SK-N-SH (cell line): ENCODE measurements at regions not wholly inside any gene's neighbourhood (a gene's known extent, or its start where the extent isn't known, plus 50 kb on each side); places are given as distances from the start of the nearest gene placed in this dataset.

ENCODE experiments used
- CTCF ChIA-PET: fragments of 300-600, 350-600 bp; formaldehyde crosslinking; extraction: SDS; loops from one replicate; lab custom pipeline; 2021; lab: Yijun Ruan, JAX
- POLR2A ChIA-PET: fragments of 350-600 bp; sonication (Branson Sonifier 250); formaldehyde crosslinking; extraction: SDS; loops from one replicate; lab custom pipeline; 2020; ENCODE audit warnings: antibody characterized with exemption, inconsistent platforms; lab: Yijun Ruan, JAX
- DNase-seq: peaks from one replicate; pipeline ENCODE4 v3.0.0; 2012
- H2AFZ ChIP-seq: fragments of 200-600 bp; sonication (generic); 2 replicates; pipeline ENCODE4 v1.8.1; 2016; ENCODE audit warnings: antibody characterized with exemption, mild to moderate bottlenecking, low read depth
- H3F3A ChIP-seq: fragments of 200-600 bp; sonication (generic); replicated peaks from 2 replicates; pipeline ENCODE3; 2016; ENCODE audit warnings: antibody characterized with exemption, mild to moderate bottlenecking; ENCODE audit not compliant: insufficient read depth
- H3K27ac ChIP-seq, 2 experiments: fragments of 200-500 bp in 1 of 2; fragments of 200-600 bp in 1 of 2; sonication (Bioruptor generic) in 1 of 2; sonication (generic), shearing (Covaris generic) in 1 of 2; 2 replicates each; pipeline versions ENCODE4 v1.5.1 to v1.6.1; 2014 to 2016; ENCODE audit warnings: low read depth in 2 of 2, inconsistent platforms in 1 of 2, low read length in 1 of 2, mild to moderate bottlenecking in 1 of 2, mixed read lengths in 1 of 2
- H3K27me3 ChIP-seq: fragments of 200-600 bp; sonication (generic), shearing (Covaris generic); 2 replicates; pipeline ENCODE4 v1.6.1; 2016; ENCODE audit warnings: mixed run types; ENCODE audit not compliant: insufficient read depth
- H3K36me3 ChIP-seq, 2 experiments: fragments of 200-500 bp in 1 of 2; fragments of 200-600 bp in 1 of 2; sonication (Bioruptor generic) in 1 of 2; sonication (generic) in 1 of 2; replicated peaks in 1 of 2; 2 replicates each; pipeline versions ENCODE3 to v1.5.1; 2014 to 2016; ENCODE audit warnings: low read length in 1 of 2, mild to moderate bottlenecking in 1 of 2; ENCODE audit not compliant: insufficient read depth in 2 of 2, control insufficient read depth in 1 of 2
- H3K4me1 ChIP-seq, 2 experiments: fragments of 200-500 bp in 1 of 2; fragments of 200-600 bp in 1 of 2; sonication (Bioruptor generic) in 1 of 2; sonication (generic), shearing (Covaris generic) in 1 of 2; 2 replicates each; pipeline versions ENCODE4 v1.5.1 to v1.6.1; 2014 to 2016; ENCODE audit warnings: low read depth in 1 of 2, low read length in 1 of 2, mixed run types in 1 of 2; ENCODE audit not compliant: insufficient read depth in 2 of 2, control insufficient read depth in 1 of 2
- H3K4me2 ChIP-seq: fragments of 200-600 bp; sonication (generic), shearing (Covaris generic); 2 replicates; pipeline ENCODE4 v1.6.1; 2017; ENCODE audit warnings: mixed run types
- H3K4me3 ChIP-seq, 2 experiments: fragments of 200-500 bp in 1 of 2; fragments of 200-600 bp in 1 of 2; sonication (Bioruptor generic) in 1 of 2; sonication (generic), shearing (Covaris generic) in 1 of 2; 2 replicates each; pipeline versions ENCODE4 v1.5.1 to v1.8.1; 2014 to 2016; ENCODE audit warnings: low read depth in 2 of 2, inconsistent platforms in 1 of 2, low read length in 1 of 2, mild to moderate bottlenecking in 1 of 2, mixed read lengths in 1 of 2, moderate library complexity in 1 of 2
- H3K79me2 ChIP-seq: fragments of 200-600 bp; sonication (generic); 2 replicates; pipeline ENCODE4 v1.8.1; 2017; ENCODE audit warnings: mild to moderate bottlenecking; ENCODE audit not compliant: insufficient read depth
- H3K9ac ChIP-seq: fragments of 200-600 bp; sonication (generic); 2 replicates; pipeline ENCODE4 v1.6.1; 2017; ENCODE audit warnings: mixed run types
- H3K9me2 ChIP-seq: fragments of 200-600 bp; sonication (generic); 2 replicates; pipeline ENCODE4 v1.6.1; 2017; ENCODE audit warnings: mixed run types
- H3K9me3 ChIP-seq: fragments of 200-600 bp; sonication (generic); 2 replicates; pipeline ENCODE4 v1.6.1; 2017; ENCODE audit warnings: mixed run types, mild to moderate bottlenecking, moderate library complexity
- H4K20me1 ChIP-seq: fragments of 200-600 bp; sonication (generic); 2 replicates; pipeline ENCODE4 v1.6.1; 2017; ENCODE audit warnings: mild to moderate bottlenecking, mixed run types; ENCODE audit not compliant: insufficient read depth
- CHD2 ChIP-seq: fragments of 150-350 bp; IDR thresholded peaks from 2 replicates; pipeline ENCODE4 v1.6.1; 2018; ENCODE audit warnings: low read length; ENCODE audit not compliant: partially characterized antibody
- CTCF ChIP-seq: fragments of 200-600 bp; sonication (generic); IDR thresholded peaks from 2 replicates; pipeline ENCODE4 v1.6.1; 2017; ENCODE audit warnings: antibody characterized with exemption, mild to moderate bottlenecking, moderate library complexity
- ELF1 ChIP-seq: IDR thresholded peaks from 2 replicates; pipeline ENCODE4 v1.4.0; 2012
- EP300 ChIP-seq, 2 experiments: IDR thresholded peaks; 2 replicates each; pipeline versions ENCODE4 v1.4.0 to v1.6.1; 2012; ENCODE audit warnings: borderline replicate concordance in 1 of 2, low read depth in 1 of 2, low read length in 1 of 2
- FOXJ3 ChIP-seq: sonication (generic); formaldehyde crosslinking; IDR thresholded peaks from 2 replicates; pipeline ENCODE4 v1.5.1; 2020; ENCODE audit warnings: mild to moderate bottlenecking, missing genetic modification reagents
- GABPA ChIP-seq: IDR thresholded peaks from 2 replicates; pipeline ENCODE4 v1.4.0; 2012; ENCODE audit warnings: low read depth, mild to moderate bottlenecking
- GATA2 ChIP-seq: sonication (generic); formaldehyde crosslinking; IDR thresholded peaks from 2 replicates; pipeline ENCODE4 v1.5.0; 2020; ENCODE audit warnings: mild to moderate bottlenecking, missing genetic modification reagents
- MEF2A ChIP-seq: IDR thresholded peaks from 2 replicates; pipeline ENCODE4 v1.4.0; 2012; ENCODE audit warnings: low read depth, borderline replicate concordance
- RAD21 ChIP-seq: IDR thresholded peaks from 2 replicates; pipeline ENCODE4 v1.6.1; 2012; ENCODE audit warnings: mild to moderate bottlenecking, low read length
- RCOR1 ChIP-seq: fragments of 150-350 bp; IDR thresholded peaks from 2 replicates; pipeline ENCODE4 v1.6.1; 2017; ENCODE audit warnings: antibody characterized with exemption, low read length
- SIN3A ChIP-seq: IDR thresholded peaks from 2 replicates; pipeline ENCODE4 v1.6.1; 2012; ENCODE audit warnings: low read depth, mild to moderate bottlenecking, low read length, moderate library complexity, borderline replicate concordance
- SMC3 ChIP-seq: IDR thresholded peaks from 2 replicates; pipeline ENCODE4 v1.6.1; 2012; ENCODE audit warnings: low read depth, low read length, improper control_type of control experiment
- TEAD4 ChIP-seq: IDR thresholded peaks from 2 replicates; pipeline ENCODE4 v1.4.0; 2012; ENCODE audit warnings: mild to moderate bottlenecking, borderline replicate concordance; ENCODE audit not compliant: insufficient read depth
- WGBS: methylation state at CpG from one replicate; pipeline ENCODE4 v1.1.6; 2017; ENCODE audit warnings: low lambda C conversion rate; 5-methylcytosine and 5-hydroxymethylcytosine counted together
- TF ChIP-seq, protein P1 (sequence below): IDR thresholded peaks from 2 replicates; pipeline ENCODE4; 2012
- TF ChIP-seq, protein P2 (sequence below): IDR thresholded peaks from 2 replicates; pipeline ENCODE4 v1.4.0; 2012; ENCODE audit warnings: low read depth, borderline replicate concordance

GRCh38 chr1:238399558-238399957 is 508.8 kb upstream of the ZP4 start:
- Histone ChIP-seq H3K4me2 (no peak overlapping the region), H3K4me3 (no peak overlapping the region), H3K9ac (no peak overlapping the region), H3K9me3 (no peaks in the 10 kb centered on the region), H4K20me1 (no peaks in the 10 kb centered on the region), H3K4me1 (peaks cover 0 to 3% of the 10 kb centered on the region in 2 experiments; a peak in 2 of 4 replicates), H2AFZ (no peak overlapping the region), H3K36me3 (no peaks in the 10 kb centered on the region), H3K27me3 (no peaks in the 10 kb centered on the region), H3F3A (peaks cover 3% of the 10 kb centered on the region), H3K79me2 (no peaks in the 10 kb centered on the region), H3K27ac (no peak overlapping the region), H3K9me2 (0 out of 2 replicates have a peak, but pooled peaks cover 4% of the 10 kb centered on the region)
- 81% methylated on average over 4 of the region's 4 CpGs for WGBS
- TF ChIP-seq RAD21 (peak; percentile 34; the same call in 1 of the 2 replicates), CTCF (peak; percentile 33; the same call in 1 of the 2 replicates), SMC3 (0 out of 2 replicates have a peak, but pooled peaks have one; percentile 12)
- TF ChIP-seq, protein P1, sequence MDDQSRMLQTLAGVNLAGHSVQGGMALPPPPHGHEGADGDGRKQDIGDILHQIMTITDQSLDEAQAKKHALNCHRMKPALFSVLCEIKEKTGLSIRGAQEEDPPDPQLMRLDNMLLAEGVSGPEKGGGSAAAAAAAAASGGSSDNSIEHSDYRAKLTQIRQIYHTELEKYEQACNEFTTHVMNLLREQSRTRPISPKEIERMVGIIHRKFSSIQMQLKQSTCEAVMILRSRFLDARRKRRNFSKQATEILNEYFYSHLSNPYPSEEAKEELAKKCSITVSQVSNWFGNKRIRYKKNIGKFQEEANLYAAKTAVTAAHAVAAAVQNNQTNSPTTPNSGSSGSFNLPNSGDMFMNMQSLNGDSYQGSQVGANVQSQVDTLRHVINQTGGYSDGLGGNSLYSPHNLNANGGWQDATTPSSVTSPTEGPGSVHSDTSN: no peak
- CTCF ChIA-PET: interaction anchor here (0.8 kb wide), 1 partner anchor 535 kb away, joined by 3 read pairs; no protein-coding TSS in a partner anchor
- no peak for DNase-seq
- POLR2A ChIA-PET: no interaction called here

GRCh38 chr1:238396140-238396539 is 505.4 kb upstream of the ZP4 start:
- POLR2A ChIA-PET: no interaction called here
- Histone ChIP-seq H3K9me3 (no peaks in the 10 kb centered on the region), H3K9ac (no peak overlapping the region), H2AFZ (0 out of 2 replicates have a peak overlapping the region, but pooled peaks have one; percentile 6), H3K4me3 (no peak overlapping the region), H3K27me3 (no peaks in the 10 kb centered on the region), H3K27ac (no peak overlapping the region), H3K36me3 (no peaks in the 10 kb centered on the region), H3F3A (no peaks in the 10 kb centered on the region), H4K20me1 (no peaks in the 10 kb centered on the region), H3K9me2 (0 out of 2 replicates have a peak, but pooled peaks cover 4% of the 10 kb centered on the region), H3K79me2 (no peaks in the 10 kb centered on the region), H3K4me1 (peaks cover 0 to 2% of the 10 kb centered on the region in 2 experiments; a peak in 2 of 4 replicates), H3K4me2 (no peak overlapping the region)
- DNase-seq: no peak
- TF ChIP-seq CHD2 (no peak), GABPA (no peak), ELF1 (no peak), MEF2A (no peak)
- TF ChIP-seq, protein P2, sequence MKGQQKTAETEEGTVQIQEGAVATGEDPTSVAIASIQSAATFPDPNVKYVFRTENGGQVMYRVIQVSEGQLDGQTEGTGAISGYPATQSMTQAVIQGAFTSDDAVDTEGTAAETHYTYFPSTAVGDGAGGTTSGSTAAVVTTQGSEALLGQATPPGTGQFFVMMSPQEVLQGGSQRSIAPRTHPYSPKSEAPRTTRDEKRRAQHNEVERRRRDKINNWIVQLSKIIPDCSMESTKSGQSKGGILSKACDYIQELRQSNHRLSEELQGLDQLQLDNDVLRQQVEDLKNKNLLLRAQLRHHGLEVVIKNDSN: no peak
- CTCF ChIA-PET: no interaction called here

DNA sequence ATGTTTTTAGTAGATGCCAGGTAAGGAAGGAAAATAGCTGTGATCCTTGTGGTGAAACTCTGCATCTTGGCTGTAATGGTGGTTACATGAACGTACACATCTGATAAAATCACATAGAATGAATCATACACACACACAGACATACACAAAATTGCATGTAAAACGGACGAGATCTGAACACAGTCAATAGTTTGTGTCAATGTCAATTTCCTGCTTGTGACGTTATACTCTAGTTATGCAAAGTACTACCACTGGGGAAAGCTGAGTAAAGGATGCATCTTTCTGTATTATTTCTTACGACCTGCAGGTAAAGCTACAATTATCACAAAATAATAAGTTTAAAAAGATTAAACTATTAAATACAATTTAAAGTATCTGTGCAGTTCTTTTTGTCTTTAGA is 493.7 kb upstream of the ZP4 start:
- no peaks in the 10 kb centered on the region for H3K27me3 ChIP-seq
- no peak overlapping the region for H3K9ac ChIP-seq
- H4K20me1 ChIP-seq: no peaks in the 10 kb centered on the region
- no peaks in the 10 kb centered on the region for H3K9me3 ChIP-seq
- H3K4me2 ChIP-seq: no peak overlapping the region
- no peak for DNase-seq
- H3K9me2 ChIP-seq: no peaks in the 10 kb centered on the region
- no peaks in the 10 kb centered on the region for H3K79me2 ChIP-seq
- no peaks in the 10 kb centered on the region for H3K4me1 ChIP-seq
- WGBS: 62% methylated on average over 5 of the region's 5 CpGs
- H3K4me3 ChIP-seq: no peak overlapping the region
- H3K36me3 ChIP-seq: no peaks in the 10 kb centered on the region
- CTCF ChIA-PET: no interaction called here
- POLR2A ChIA-PET: no interaction called here
- no peaks in the 10 kb centered on the region for H3F3A ChIP-seq
- no peak overlapping the region for H2AFZ ChIP-seq
- H3K27ac ChIP-seq: no peak overlapping the region
- no peak for TF ChIP-seq ELF1
- TF ChIP-seq FOXJ3 (CRISPR knock-in tag): no peak
- no peak for TF ChIP-seq MEF2A
- TF ChIP-seq, protein P1: no peak
- no peak for TF ChIP-seq RCOR1
- TF ChIP-seq GATA2 (CRISPR knock-in tag): no peak
- TF ChIP-seq EP300 (IDR thresholded peaks at IDR 0.05; ENCODE audit: borderline replicate concordance in 1 of 2, low read depth in 1 of 2, low read length in 1 of 2): no peak
- TF ChIP-seq TEAD4: no peak
- no peak for TF ChIP-seq SIN3A
